Osteocyte (in vitro differentiated cells): ENCODE measurements at regions not wholly inside any gene's neighbourhood (a gene's known extent, or its start where the extent isn't known, plus 50 kb on each side); places are given as distances from the start of the nearest gene placed in this dataset.

ENCODE experiments used
- DNase-seq: peaks from one replicate; pipeline ENCODE4 v3.0.0; 2021; ENCODE audit warnings: mixed read lengths; ENCODE audit not compliant: unreplicated experiment; ENCODE audit errors: extremely low spot score
- H3K27ac Mint-ChIP-seq: one replicate; pipeline ENCODE4 v1.8.0; 2021; ENCODE audit warnings: mild to moderate bottlenecking, mixed read lengths; ENCODE audit not compliant: unreplicated experiment
- H3K27me3 Mint-ChIP-seq: one replicate; pipeline ENCODE4 v1.8.0; 2021; ENCODE audit warnings: mixed read lengths; ENCODE audit not compliant: unreplicated experiment
- H3K36me3 Mint-ChIP-seq: one replicate; pipeline ENCODE4 v1.8.0; 2021; ENCODE audit warnings: mixed read lengths; ENCODE audit not compliant: unreplicated experiment
- H3K4me1 Mint-ChIP-seq: one replicate; pipeline ENCODE4 v1.8.0; 2021; ENCODE audit warnings: mixed read lengths; ENCODE audit not compliant: unreplicated experiment
- H3K4me3 Mint-ChIP-seq: one replicate; pipeline ENCODE4 v1.8.0; 2021; ENCODE audit warnings: mild to moderate bottlenecking, moderate library complexity, mixed read lengths; ENCODE audit not compliant: unreplicated experiment
- H3K9me3 Mint-ChIP-seq: one replicate; pipeline ENCODE4 v1.8.0; 2021; ENCODE audit warnings: mixed read lengths; ENCODE audit not compliant: unreplicated experiment
- CTCF ChIP-seq: fragments of 200-600 bp; sonication (generic); IDR thresholded peaks from 2 replicates; pipeline ENCODE4 v1.5.0; 2021; ENCODE audit warnings: antibody characterized with exemption, mild to moderate bottlenecking, moderate library complexity

GRCh38 chr2:81675641-81676040, 1371.1 kb upstream of the LRRTM1 start:
- Mint-ChIP-seq H3K27me3 (no peaks in the 10 kb centered on the region), H3K36me3 (no peaks in the 10 kb centered on the region), H3K27ac (no peak overlapping the region), H3K4me1 (no peaks in the 10 kb centered on the region), H3K4me3 (no peak overlapping the region), H3K9me3 (peaks cover 8% of the 10 kb centered on the region)
- no peak for TF ChIP-seq CTCF
- DNase-seq: no peak

GRCh38 chr2:81672923-81673322, 1368.4 kb upstream of the LRRTM1 start:
- Mint-ChIP-seq H3K9me3 (no peaks in the 10 kb centered on the region), H3K4me3 (no peak overlapping the region)
- no peak for TF ChIP-seq CTCF

GRCh38 chr2:81672516-81672915, 1368.0 kb upstream of the LRRTM1 start:
- H3K36me3 Mint-ChIP-seq: no peaks in the 10 kb centered on the region
- no peaks in the 10 kb centered on the region for H3K9me3 Mint-ChIP-seq
- no peak overlapping the region for H3K4me3 Mint-ChIP-seq
- no peak overlapping the region for H3K27ac Mint-ChIP-seq
- no peak for TF ChIP-seq CTCF
- no peak for DNase-seq
- no peaks in the 10 kb centered on the region for H3K27me3 Mint-ChIP-seq
- no peaks in the 10 kb centered on the region for H3K4me1 Mint-ChIP-seq

More at GRCh38 chr2:81672923-81673322, 1368.4 kb upstream of the LRRTM1 start:
- no peaks in the 10 kb centered on the region for H3K27me3 Mint-ChIP-seq
- H3K36me3 Mint-ChIP-seq: no peaks in the 10 kb centered on the region
- H3K4me1 Mint-ChIP-seq: no peaks in the 10 kb centered on the region
- no peak for DNase-seq
- H3K27ac Mint-ChIP-seq: no peak overlapping the region

GRCh38 chr2:81670885-81671284, 1366.3 kb upstream of the LRRTM1 start:
- TF ChIP-seq CTCF: no peak
- Mint-ChIP-seq H3K27ac (no peak overlapping the region), H3K4me3 (no peak overlapping the region), H3K9me3 (peaks cover 4% of the 10 kb centered on the region), H3K36me3 (no peaks in the 10 kb centered on the region), H3K4me1 (no peaks in the 10 kb centered on the region), H3K27me3 (no peaks in the 10 kb centered on the region)
- no peak for DNase-seq

GRCh38 chr2:81661081-81661480, 1356.5 kb upstream of the LRRTM1 start:
- no peak for DNase-seq
- Mint-ChIP-seq H3K27me3 (no peaks in the 10 kb centered on the region), H3K36me3 (no peaks in the 10 kb centered on the region), H3K4me1 (no peaks in the 10 kb centered on the region), H3K9me3 (peaks cover 40% of the 10 kb centered on the region), H3K27ac (no peak overlapping the region), H3K4me3 (no peak overlapping the region)
- no peak for TF ChIP-seq CTCF
